ENCODE measurements at regions not wholly inside any gene's neighbourhood (a gene's known extent, or its start where the extent isn't known, plus 50 kb on each side); places are given as distances from the start of the nearest gene placed in this dataset.

- TF ChIP-seq, protein P1, sequence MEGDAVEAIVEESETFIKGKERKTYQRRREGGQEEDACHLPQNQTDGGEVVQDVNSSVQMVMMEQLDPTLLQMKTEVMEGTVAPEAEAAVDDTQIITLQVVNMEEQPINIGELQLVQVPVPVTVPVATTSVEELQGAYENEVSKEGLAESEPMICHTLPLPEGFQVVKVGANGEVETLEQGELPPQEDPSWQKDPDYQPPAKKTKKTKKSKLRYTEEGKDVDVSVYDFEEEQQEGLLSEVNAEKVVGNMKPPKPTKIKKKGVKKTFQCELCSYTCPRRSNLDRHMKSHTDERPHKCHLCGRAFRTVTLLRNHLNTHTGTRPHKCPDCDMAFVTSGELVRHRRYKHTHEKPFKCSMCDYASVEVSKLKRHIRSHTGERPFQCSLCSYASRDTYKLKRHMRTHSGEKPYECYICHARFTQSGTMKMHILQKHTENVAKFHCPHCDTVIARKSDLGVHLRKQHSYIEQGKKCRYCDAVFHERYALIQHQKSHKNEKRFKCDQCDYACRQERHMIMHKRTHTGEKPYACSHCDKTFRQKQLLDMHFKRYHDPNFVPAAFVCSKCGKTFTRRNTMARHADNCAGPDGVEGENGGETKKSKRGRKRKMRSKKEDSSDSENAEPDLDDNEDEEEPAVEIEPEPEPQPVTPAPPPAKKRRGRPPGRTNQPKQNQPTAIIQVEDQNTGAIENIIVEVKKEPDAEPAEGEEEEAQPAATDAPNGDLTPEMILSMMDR (IDR thresholded peaks at IDR 0.05): no peak
- TF ChIP-seq POLR2A (IDR thresholded peaks at IDR 0.05): no peak
Observed at GRCh38 chr3:882533-882932, 210.3 kb upstream of the CNTN6 start.

All from right lobe of liver (tissue), 4 donors.